GM21515 (cell line): ENCODE measurements at regions not wholly inside any gene's neighbourhood (a gene's known extent, or its start where the extent isn't known, plus 50 kb on each side); places are given as distances from the start of the nearest gene placed in this dataset.
"Not testable (repeated sequence)": the region's sequence is repeated elsewhere in the genome, so short reads cannot be mapped to it uniquely, and the experiment has no call there.

ENCODE experiments used
- ATAC-seq: cut with Tn5 transposase; IDR thresholded peaks from one replicate; pipeline ENCODE4 v1.9.1; 2021; ENCODE audit not compliant: unreplicated experiment

- ATAC-seq: no peak
Measured at GRCh38 chr2:144935736-144936135, 415.8 kb upstream of the ZEB2 start.

- no peak for ATAC-seq
Measured at GRCh38 chr2:144935191-144935590, 415.3 kb upstream of the ZEB2 start.

- no peak for ATAC-seq
Measured at GRCh38 chr2:144931960-144932359, 412.0 kb upstream of the ZEB2 start.

- ATAC-seq: no peak
Measured at GRCh38 chr2:144931480-144931879, 411.6 kb upstream of the ZEB2 start.

- no peak for ATAC-seq
Measured at GRCh38 chr2:144927429-144927828, 407.5 kb upstream of the ZEB2 start.

GRCh38 chr2:144925886-144926285 is 406.0 kb upstream of the ZEB2 start:
- no peak for ATAC-seq

GRCh38 chr2:144924827-144925226 is 404.9 kb upstream of the ZEB2 start:
- ATAC-seq: no peak

GRCh38 chr2:144922519-144922918 is 402.6 kb upstream of the ZEB2 start:
- ATAC-seq: no peak

GRCh38 chr2:144920755-144921530 is 401.0 kb upstream of the ZEB2 start:
- ATAC-seq: no peak

- ATAC-seq: no peak
Measured at GRCh38 chr2:144914622-144915318, 394.9 kb upstream of the ZEB2 start.

- no peak for ATAC-seq
Measured at GRCh38 chr2:144914113-144914512, 394.2 kb upstream of the ZEB2 start.

GRCh38 chr2:144912206-144912605 is 392.3 kb upstream of the ZEB2 start:
- no peak for ATAC-seq

- no peak for ATAC-seq
Measured at GRCh38 chr2:144905956-144906355, 386.0 kb upstream of the ZEB2 start.

GRCh38 chr2:144904612-144905011 is 384.7 kb upstream of the ZEB2 start:
- no peak for ATAC-seq

- ATAC-seq: not testable (repeated sequence)
Measured at GRCh38 chr2:144903045-144903444, 383.1 kb upstream of the ZEB2 start.

- ATAC-seq: not testable (repeated sequence)
Measured at GRCh38 chr2:144901386-144901785, 381.5 kb upstream of the ZEB2 start.

- ATAC-seq: no peak
Measured at GRCh38 chr2:144896341-144896740, 376.4 kb upstream of the ZEB2 start.

- no peak for ATAC-seq
Measured at GRCh38 chr2:144894612-144895599, 375.0 kb upstream of the ZEB2 start.

GRCh38 chr2:144893464-144893863 is 373.5 kb upstream of the ZEB2 start:
- ATAC-seq: no peak

GRCh38 chr2:144890828-144891227 is 370.9 kb upstream of the ZEB2 start:
- no peak for ATAC-seq

GRCh38 chr2:144889348-144889747 is 369.4 kb upstream of the ZEB2 start:
- no peak for ATAC-seq
